Medulla oblongata (tissue), 1 donor: ENCODE measurements at regions not wholly inside any gene's neighbourhood (a gene's known extent, or its start where the extent isn't known, plus 50 kb on each side); places are given as distances from the start of the nearest gene placed in this dataset.

Source experiments
- DNase-seq: peaks from one replicate; pipeline ENCODE4 v3.0.0-alpha.2; 2015; ENCODE audit errors: extremely low spot score

GRCh38 chr4:13182133-13182532 is 302.0 kb downstream of the RAB28 start:
- no peak for DNase-seq

DNA sequence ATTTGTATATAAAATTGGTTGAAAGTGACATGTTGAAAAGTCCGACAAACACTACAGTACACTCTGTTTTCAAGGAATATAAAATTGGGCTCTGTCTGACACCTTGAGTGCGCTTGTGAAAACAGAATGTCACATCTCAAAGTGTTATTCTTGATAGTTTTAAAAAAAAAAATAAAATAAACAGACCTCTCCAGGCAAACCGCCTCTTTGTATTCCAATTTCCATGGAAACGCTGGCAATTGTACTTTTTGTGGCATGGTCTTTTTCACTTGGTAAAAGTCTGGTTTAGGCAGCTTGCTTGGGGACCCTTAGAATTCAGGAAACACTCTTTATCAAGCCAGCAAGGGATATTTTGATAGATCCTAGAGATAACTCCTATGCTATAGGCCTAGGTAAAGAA is 302.5 kb downstream of the RAB28 start:
- no peak for DNase-seq

DNA sequence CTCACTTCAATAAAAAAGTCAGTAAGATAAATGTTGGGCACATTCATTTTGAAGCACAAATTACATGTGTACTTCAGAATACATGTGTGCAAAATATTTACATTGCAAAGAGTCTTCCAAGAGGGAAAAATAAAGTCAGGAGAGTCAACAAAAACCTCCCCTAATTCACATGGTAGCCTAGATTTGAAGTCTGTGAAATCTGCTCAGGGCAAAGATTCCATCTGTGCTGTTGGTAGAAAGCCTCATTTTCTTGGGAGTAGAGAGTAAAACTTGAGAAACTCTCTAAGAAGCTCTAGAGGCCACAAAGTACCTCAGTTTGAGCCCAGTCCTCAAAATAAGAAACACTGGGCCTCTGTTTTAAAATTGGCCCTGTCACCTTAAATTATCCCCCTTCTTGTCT is 303.4 kb downstream of the RAB28 start:
- no peak for DNase-seq

- DNase-seq = no peak
Observed at GRCh38 chr4:13178621-13179020, 305.5 kb downstream of the RAB28 start.

GRCh38 chr4:13176741-13177142 is 307.4 kb downstream of the RAB28 start:
- DNase-seq = no peak

DNA sequence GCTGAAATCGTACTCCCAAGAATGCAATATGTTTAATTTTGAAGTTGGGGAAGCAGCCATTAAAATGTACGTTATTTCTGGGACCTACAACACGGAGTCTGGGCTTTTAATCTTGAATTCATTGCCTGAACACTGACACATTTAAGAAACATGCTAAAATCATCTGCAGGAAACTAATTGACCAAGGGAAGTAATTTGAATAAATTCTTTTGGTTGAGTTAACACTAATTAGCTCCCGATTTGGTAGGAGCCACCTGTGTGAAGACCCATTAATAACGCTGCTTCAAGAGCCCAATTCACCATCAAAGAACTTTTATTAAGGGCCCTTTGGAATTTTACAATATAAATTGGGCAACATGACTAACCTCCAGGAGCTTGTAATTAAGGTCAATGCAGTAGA is 309.2 kb downstream of the RAB28 start:
- no peak for DNase-seq

DNA sequence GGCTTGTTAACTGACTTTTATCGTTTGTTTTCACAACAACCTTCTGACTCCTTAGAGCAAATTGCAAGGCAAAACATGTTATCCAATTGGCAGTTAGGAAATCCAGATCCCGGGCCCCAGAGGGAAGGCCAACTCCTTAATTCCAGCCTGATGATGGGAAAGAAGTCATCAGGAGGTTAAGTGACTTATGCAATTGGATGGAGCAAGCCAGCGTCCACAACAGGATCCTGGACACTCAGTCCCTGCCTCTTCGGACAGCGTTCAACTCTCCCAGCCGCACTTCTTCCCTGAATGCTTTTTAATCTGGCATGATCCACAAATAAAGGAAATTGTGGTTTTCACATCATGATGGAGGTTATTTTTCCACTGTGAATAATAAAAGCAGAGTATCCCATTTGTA is 310.1 kb downstream of the RAB28 start:
- DNase-seq = peak; percentile 18

DNA sequence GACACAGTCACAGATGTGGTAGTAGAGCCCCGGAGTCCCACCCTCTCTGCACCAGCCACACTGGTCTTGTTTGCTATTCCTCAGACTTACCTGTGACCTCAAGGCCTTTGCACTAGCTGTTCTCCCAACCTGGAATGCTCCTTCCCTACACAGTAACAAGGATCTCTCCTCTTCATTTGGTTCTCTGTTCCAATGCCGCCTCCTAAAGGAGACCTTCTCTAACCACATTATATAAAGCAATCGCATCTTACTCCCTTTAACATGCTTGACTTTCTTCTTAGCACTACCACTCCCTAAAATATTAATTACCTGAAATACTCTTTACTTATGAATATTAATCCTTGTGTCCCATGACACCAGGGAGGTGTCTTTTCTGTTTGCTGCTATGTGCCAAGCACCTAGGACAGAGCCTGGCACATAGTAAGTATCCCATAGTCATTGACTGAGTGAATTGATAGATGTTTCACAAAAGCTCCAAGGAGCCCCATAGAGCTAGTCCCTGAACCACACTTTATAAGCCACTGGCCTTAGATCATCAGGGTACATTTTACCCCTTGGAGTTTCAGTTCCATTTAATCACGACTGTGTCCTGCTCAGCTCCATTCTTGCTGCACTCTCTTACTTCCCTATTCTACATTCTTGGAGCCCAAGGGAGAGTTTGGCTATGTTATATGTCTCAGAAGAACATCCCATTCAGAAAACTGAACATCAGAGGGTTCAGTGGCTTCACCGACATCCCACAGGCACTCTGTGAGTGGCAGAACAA is 312.7 kb downstream of the RAB28 start:
- DNase-seq = no peak

DNA sequence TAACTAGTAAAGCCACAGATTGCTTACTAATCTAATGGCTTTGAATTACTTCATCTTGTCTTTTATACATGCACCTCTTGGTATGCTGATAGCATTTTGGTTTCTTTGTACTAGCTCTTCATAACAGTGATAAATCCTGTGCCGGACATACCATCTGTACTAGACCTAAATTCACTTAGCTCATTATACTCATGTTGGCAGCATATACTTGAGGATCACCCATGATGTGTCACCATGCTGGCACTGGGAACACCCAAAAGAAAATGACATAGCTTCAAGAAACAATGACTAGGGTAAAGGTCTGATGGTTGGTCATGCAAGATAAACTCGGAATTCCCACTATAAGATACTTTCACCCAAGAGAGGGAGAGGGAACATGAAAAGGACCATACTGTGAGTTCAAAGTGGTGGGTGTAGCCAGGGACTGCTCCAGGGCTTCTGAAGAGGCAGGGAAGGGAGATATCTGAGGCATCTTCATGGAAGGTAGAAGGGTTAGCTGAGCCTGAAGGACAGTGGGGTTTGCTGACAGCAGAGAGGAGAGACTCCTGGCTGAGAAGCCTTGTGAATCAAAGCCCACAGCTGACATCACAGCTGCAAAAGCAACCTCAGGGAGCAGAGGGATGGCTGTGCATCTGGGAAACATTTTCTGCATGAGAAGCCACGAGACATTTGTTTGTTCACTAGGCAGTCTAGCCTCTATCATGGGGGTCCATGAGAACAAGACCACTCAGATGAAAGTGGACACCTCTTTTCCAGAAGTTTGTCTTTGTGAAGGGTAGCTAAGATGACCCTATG is 314.2 kb downstream of the RAB28 start:
- DNase-seq = no peak

GRCh38 chr4:13168326-13168725 is 315.8 kb downstream of the RAB28 start:
- no peak for DNase-seq

DNA sequence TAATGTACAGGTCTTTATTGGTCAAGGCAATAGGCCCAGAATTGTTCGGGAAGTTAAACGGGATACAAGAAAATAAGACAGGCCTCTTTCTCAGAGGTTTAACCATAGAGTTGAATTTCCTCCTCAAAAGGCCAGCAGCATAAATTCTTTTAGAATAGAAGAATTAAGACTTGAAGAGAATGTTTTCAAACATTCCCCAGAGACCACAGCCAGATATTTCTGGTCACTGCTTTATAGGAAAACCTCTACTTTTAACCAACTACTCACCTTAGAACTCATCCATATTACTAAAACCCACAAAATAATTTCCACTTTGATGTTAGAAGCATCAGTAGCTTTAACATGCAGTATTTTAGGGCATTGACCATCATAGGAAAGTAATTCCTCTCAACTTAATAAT is 317.9 kb downstream of the RAB28 start:
- no peak for DNase-seq

DNA sequence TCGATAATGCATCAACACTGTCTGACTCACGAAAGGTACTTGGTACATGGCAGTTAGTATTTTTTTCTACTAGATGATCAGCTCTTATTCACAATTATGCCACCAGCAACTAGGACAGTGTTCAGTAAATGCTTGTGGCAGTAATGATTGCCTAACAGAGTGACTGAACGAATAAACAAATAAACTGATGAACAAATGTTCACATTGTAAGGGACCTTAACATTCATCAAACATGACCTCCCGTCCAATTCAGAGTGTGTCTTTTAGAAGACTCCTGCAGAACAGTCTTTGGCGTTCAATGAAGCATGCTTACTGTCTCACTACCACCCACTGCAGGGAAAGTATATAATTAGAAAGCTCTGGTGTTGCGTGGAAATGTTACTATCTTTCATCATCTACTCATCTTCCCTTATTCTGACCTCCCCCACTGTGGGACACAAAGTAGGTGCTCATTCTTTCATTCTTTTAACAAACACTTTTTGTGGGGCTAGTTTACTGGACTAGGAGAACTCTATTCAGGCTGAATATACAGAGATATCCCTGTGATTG is 319.3 kb downstream of the RAB28 start:
- DNase-seq = no peak

DNA sequence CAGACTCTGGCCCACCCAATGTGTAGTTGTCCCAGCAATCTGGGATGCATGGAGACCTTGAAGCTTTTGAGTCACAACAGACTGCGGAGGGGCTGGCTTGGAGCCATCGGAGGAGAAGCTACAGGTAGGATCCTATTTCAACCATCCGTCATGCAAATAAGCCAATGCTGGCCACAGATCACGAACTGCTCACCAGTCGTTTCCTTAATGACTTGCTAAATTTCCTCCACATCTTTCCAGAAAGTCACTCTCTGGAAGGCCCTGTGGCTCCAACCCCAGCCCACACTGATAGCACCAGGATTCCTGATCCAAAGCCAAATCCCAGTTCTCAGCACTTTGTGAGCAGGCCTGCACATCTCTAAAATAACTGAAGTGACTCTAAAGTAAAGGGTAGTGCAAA is 321.3 kb downstream of the RAB28 start:
- no peak for DNase-seq

- no peak for DNase-seq
Observed at GRCh38 chr4:13160920-13161319, 323.2 kb downstream of the RAB28 start.

- DNase-seq = no peak
Observed at GRCh38 chr4:13159041-13159620, 325.0 kb downstream of the RAB28 start.

DNA sequence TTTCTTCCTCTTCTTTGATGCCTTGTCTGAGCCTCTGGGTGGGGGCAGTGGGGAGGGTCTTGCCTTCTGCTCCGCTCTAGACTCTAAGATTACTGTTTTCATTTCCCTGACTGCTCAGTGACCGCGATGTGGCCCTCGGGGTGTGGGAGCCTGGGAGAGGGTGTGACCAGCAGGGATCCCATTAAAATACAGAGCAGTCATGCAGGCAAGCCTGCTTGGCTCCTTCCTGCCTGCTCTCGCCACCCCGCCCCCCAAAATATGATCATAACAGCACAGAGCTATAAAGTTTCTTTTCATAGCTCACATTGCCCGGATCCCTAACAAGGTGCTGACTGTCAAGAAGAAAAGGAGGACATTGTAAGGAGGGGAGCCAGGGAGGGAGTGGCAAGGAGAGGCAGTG is 332.9 kb downstream of the RAB28 start:
- DNase-seq = no peak

DNA sequence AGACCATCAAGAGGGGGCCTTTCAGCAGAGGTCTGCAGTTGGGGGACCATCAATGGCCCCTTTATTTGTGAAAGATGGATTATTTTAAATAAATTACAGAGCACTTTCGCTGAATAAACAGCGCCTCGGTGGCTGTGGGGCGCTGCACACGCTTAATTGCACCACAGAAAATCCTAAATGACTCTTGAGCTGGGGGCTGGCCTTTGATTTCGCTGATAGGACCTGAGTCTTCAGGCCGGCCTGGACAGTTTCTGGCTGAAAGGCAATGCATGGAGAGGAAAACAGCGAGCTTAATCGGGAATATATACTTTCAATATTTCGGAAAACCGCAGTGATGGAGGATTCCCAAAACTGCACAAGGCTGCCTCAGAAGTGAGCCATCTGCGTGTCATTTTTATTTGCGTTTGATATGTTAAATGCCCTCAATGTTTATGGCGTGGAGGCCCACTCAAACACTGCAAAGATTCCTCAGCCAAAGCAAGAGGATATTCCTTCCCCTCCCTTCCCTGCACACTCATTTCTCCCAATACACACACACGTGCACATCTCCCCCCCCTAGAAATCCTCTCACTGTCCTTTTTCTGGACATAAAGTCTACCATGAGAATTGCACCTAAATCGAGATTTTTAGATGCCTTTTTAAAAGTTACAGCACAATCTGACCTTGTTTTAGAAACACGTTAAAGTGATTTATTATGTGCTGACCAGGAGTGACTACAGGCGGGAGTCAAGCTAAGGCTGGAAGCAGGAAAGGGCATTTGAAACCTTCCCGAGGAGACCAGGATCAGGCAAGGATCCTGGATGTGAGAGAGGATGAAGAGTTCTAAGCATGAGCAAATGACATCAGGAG is 340.7 kb downstream of the RAB28 start:
- no peak for DNase-seq

- DNase-seq = no peak
Observed at GRCh38 chr4:13142726-13143125, 341.4 kb downstream of the RAB28 start.

DNA sequence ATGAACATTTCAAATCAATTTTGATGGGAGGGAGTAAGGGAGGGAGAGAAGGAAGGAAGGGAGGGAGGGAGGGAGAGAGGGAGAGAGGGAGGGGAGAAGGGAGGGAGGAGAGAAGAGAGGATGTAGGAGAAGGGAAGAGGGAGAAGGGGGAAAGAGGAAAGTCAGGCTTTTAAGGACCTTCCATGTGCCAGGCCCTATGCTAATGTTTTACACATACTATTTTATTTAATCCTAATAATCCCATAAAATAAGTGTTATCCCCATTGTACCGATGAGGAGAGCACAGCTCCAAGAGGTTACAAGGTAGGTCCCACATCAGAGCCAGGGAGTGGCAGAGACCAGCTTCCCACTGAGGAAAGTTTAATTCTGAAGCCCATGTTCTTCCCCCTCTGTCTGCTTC is 341.9 kb downstream of the RAB28 start:
- no peak for DNase-seq

DNA sequence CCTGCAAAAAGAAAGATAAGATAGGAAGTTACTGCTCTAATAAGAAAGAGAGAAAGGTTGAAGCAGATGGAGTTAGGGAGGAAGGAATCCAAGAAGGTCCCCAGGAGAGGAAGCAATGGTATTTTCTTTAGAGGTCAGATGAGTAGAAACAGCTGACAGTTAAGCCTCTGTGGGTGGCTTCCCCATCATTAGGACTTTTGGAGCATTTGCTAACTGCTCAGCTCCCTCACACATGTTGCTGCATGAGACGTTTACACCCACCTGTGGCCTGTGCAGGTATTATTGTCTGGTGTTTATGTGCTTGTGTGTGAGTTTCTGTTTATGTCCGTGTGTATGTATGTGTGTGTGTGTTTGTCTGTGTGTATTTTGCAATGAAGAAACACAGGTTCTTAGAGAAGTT is 346.8 kb downstream of the RAB28 start:
- no peak for DNase-seq

- DNase-seq = no peak
Observed at GRCh38 chr4:13133700-13134099, 350.4 kb downstream of the RAB28 start.

GRCh38 chr4:13130848-13131247 is 353.3 kb downstream of the RAB28 start:
- no peak for DNase-seq
